ENCODE measurements at regions not wholly inside any gene's neighbourhood (a gene's known extent, or its start where the extent isn't known, plus 50 kb on each side); places are given as distances from the start of the nearest gene placed in this dataset.
A peak's percentile ranks its signal among the peaks of the same experiment; 100 is the strongest.

GRCh38 chr15:39188314-39188713 lies 392.6 kb upstream of the THBS1 start:
- H3K27ac ChIP-seq (ENCODE audit: extremely low read length, insufficient read depth, low read length), result no peak overlapping the region
- POLR2A ChIA-PET, result interaction anchor here (0.9 kb wide), 1 partner anchor 9 kb away, joined by 3 read pairs; no protein-coding TSS in a partner anchor
- BruUV-seq (replicated peaks), result no TSS peak

GRCh38 chr15:39188930-39189329 lies 391.9 kb upstream of the THBS1 start:
- Histone ChIP-seq H3K9ac (ENCODE audit: insufficient read depth, low read depth, low read length) (no peak overlapping the region), H3K27me3 (ENCODE audit: control insufficient read depth in 1 of 2, insufficient read depth in 2 of 2, low read length in 2 of 2) (no peaks in the 10 kb centered on the region), H3K9me3 (ENCODE audit: low read length) (no peaks in the 10 kb centered on the region), H4K20me1 (ENCODE audit: insufficient read depth, low read length) (no peaks in the 10 kb centered on the region), H3K79me2 (ENCODE audit: insufficient read depth, low read length) (no peaks in the 10 kb centered on the region), H3K36me3 (replicated peaks in 1 of 2; ENCODE audit: control insufficient read depth in 1 of 2, insufficient read depth in 2 of 2, low read length in 2 of 2) (no peaks in the 10 kb centered on the region), H2AFZ (ENCODE audit: low read length) (no peak overlapping the region), H3K4me3 (replicated peaks in 1 of 3; ENCODE audit: insufficient read depth in 1 of 3, low read depth in 2 of 3, low read length in 3 of 3) (no peak overlapping the region), H3K4me1 (ENCODE audit: insufficient read depth, low read length) (peaks cover 26% of the 10 kb centered on the region), H3K27ac (ENCODE audit: extremely low read length, insufficient read depth, low read length) (no peak overlapping the region), H3K4me2 (ENCODE audit: low read depth, low read length) (no peak overlapping the region)
- no TSS peak for BruUV-seq (replicated peaks)
- in situ Hi-C loops (cut with HindIII; ENCODE audit: extremely low pct_ligation_motif_present, low pct_unique_long_range_greater_than_20kb) (no loop called here), intact Hi-C loops (cut with micrococcal nuclease; ENCODE audit: unreplicated experiment) (no loop called here)
- ChIA-PET POLR2A (no interaction called here), CTCF (ENCODE audit: low intra/inter-chr PET ratio, low total read pairs) (no interaction called here)
- WGBS (ENCODE audit: low lambda C conversion rate), result 49% methylated on average over 3 of the region's 3 CpGs
- no peak for FAIRE-seq
- no peak for ATAC-seq
- peak; percentile 37 for DNase-seq (ENCODE audit: low spot score)
- TF ChIP-seq KDM6A (CRISPR knock-in tag; IDR thresholded peaks at IDR 0.05; ENCODE audit: low read depth) (no peak), MBNL3 (CRISPR knock-in tag; conservative IDR thresholded peaks at IDR 0.05) (no peak), HOXA7 (CRISPR knock-in tag; IDR thresholded peaks at IDR 0.05) (no peak), RFXANK (CRISPR knock-in tag; IDR thresholded peaks at IDR 0.05) (no peak), SRY (CRISPR knock-in tag; IDR thresholded peaks at IDR 0.05) (no peak), SNAPC4 (CRISPR knock-in tag; IDR thresholded peaks at IDR 0.05) (no peak)
- TF ChIP-seq, protein P1, sequence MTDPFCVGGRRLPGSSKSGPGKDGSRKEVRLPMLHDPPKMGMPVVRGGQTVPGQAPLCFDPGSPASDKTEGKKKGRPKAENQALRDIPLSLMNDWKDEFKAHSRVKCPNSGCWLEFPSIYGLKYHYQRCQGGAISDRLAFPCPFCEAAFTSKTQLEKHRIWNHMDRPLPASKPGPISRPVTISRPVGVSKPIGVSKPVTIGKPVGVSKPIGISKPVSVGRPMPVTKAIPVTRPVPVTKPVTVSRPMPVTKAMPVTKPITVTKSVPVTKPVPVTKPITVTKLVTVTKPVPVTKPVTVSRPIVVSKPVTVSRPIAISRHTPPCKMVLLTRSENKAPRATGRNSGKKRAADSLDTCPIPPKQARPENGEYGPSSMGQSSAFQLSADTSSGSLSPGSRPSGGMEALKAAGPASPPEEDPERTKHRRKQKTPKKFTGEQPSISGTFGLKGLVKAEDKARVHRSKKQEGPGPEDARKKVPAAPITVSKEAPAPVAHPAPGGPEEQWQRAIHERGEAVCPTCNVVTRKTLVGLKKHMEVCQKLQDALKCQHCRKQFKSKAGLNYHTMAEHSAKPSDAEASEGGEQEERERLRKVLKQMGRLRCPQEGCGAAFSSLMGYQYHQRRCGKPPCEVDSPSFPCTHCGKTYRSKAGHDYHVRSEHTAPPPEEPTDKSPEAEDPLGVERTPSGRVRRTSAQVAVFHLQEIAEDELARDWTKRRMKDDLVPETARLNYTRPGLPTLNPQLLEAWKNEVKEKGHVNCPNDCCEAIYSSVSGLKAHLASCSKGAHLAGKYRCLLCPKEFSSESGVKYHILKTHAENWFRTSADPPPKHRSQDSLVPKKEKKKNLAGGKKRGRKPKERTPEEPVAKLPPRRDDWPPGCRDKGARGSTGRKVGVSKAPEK (CRISPR knock-in tag; IDR thresholded peaks at IDR 0.05; ENCODE audit: borderline replicate concordance), result no peak
- TF ChIP-seq, protein P2, sequence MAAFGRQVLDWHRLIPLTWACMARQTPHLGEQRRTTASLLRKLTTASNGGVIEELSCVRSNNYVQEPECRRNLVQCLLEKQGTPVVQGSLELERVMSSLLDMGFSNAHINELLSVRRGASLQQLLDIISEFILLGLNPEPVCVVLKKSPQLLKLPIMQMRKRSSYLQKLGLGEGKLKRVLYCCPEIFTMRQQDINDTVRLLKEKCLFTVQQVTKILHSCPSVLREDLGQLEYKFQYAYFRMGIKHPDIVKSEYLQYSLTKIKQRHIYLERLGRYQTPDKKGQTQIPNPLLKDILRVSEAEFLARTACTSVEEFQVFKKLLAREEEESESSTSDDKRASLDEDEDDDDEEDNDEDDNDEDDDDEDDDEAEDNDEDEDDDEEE (CRISPR knock-in tag; IDR thresholded peaks at IDR 0.05), result no peak

More at GRCh38 chr15:39188314-39188713, 392.6 kb upstream of the THBS1 start:
- no peak for DNase-seq (ENCODE audit: low spot score)
- Histone ChIP-seq H3K4me3 (replicated peaks in 1 of 3; ENCODE audit: insufficient read depth in 1 of 3, low read depth in 2 of 3, low read length in 3 of 3) (no peak overlapping the region), H3K27me3 (ENCODE audit: control insufficient read depth in 1 of 2, insufficient read depth in 2 of 2, low read length in 2 of 2) (no peaks in the 10 kb centered on the region), H3K4me1 (ENCODE audit: insufficient read depth, low read length) (peaks cover 26% of the 10 kb centered on the region), H3K79me2 (ENCODE audit: insufficient read depth, low read length) (no peaks in the 10 kb centered on the region), H4K20me1 (ENCODE audit: insufficient read depth, low read length) (no peaks in the 10 kb centered on the region), H3K4me2 (ENCODE audit: low read depth, low read length) (no peak overlapping the region), H3K9me3 (ENCODE audit: low read length) (no peaks in the 10 kb centered on the region), H3K36me3 (replicated peaks in 1 of 2; ENCODE audit: control insufficient read depth in 1 of 2, insufficient read depth in 2 of 2, low read length in 2 of 2) (no peaks in the 10 kb centered on the region), H2AFZ (ENCODE audit: low read length) (no peak overlapping the region), H3K9ac (ENCODE audit: insufficient read depth, low read depth, low read length) (no peak overlapping the region)
- no peak for FAIRE-seq
- intact Hi-C loops (cut with micrococcal nuclease; ENCODE audit: unreplicated experiment) (no loop called here), in situ Hi-C loops (cut with HindIII; ENCODE audit: extremely low pct_ligation_motif_present, low pct_unique_long_range_greater_than_20kb) (no loop called here)
- ATAC-seq, result no peak
- TF ChIP-seq ZNF101 (CRISPR knock-in tag; IDR thresholded peaks at IDR 0.05; ENCODE audit: borderline replicate concordance, low read depth) (no peak), NFE2L2 (IDR thresholded peaks at IDR 0.05; ENCODE audit: low read length) (no peak)
- WGBS (ENCODE audit: low lambda C conversion rate), result 4% methylated on average over 1 of the region's 1 CpG
- CTCF ChIA-PET (ENCODE audit: low intra/inter-chr PET ratio, low total read pairs), result no interaction called here
